ENCODE measurements at regions not wholly inside any gene's neighbourhood (a gene's known extent, or its start where the extent isn't known, plus 50 kb on each side); places are given as distances from the start of the nearest gene placed in this dataset.

GRCh38 chr2:236793023-236794011 lies 223.7 kb downstream of the ACKR3 start:
- ATAC-seq: no peak

DNA sequence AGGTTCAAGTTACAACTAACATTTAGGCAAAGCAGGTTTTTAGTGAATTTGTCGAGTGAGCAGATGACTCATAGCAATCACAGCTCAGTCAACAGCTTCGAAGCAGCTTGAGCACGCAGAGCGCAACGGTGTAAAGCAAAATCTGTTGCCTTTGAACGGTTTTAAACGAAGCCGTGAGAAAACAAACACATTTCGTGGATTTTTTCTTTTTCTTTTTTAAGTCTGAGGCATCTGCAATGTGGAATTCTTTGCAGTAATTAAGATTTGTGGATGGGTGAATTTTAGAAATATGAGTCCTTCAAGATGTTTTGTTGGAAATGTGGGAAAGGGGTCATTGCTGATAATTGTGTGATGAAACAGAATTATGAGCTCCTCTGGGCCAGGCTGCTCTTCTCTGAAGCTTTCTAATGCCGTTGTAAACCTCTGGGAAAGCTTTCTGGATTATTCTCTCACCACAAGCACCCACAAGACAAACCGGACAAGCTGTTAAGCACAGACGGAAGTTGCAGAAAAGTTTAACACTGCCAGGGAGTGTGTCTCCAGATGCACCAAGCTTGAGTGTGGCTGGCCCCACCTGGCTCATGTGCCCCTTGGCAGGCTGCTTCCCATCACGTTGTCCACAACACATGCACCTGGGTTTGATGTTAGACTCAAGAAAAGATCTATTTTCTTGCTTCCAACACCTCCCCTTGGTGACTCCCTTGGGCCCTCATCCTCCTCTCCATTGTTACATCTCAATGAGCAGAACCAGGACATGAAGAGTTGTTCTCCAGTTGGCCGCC lies 224.7 kb downstream of the ACKR3 start:
- Mint-ChIP-seq H3K36me3 (ENCODE audit: low read depth) (no peaks in the 10 kb centered on the region), H3K27me3 (peaks cover 7% of the 10 kb centered on the region), H3K4me1 (no peaks in the 10 kb centered on the region), H3K9me3 (ENCODE audit: low read depth) (no peaks in the 10 kb centered on the region), H3K4me3 (no peak overlapping the region), H3K27ac (no peak overlapping the region)
- DNase-seq: no peak
- ATAC-seq: no peak
- intact Hi-C loops (cut with DNase I, micrococcal nuclease): no loop called here
- POLR2A ChIA-PET: no interaction called here
- CTCF ChIA-PET: interaction anchor here (0.6 to 1.0 kb wide), 2 partner anchors 84 to 375 kb away, joined by 3 to 7 read pairs; no protein-coding TSS in a partner anchor

More at GRCh38 chr2:236793023-236794011, 223.7 kb downstream of the ACKR3 start:
- ChIA-PET POLR2A (no interaction called here), CTCF (interaction anchor here (1.0 kb wide), 1 partner anchor 374 kb away, joined by 7 read pairs; no protein-coding TSS in a partner anchor)
- no peak overlapping the region for H3K27ac Mint-ChIP-seq
- H3K4me3 Mint-ChIP-seq: no peak overlapping the region
- no peaks in the 10 kb centered on the region for H3K36me3 Mint-ChIP-seq (ENCODE audit: low read depth)
- no peaks in the 10 kb centered on the region for H3K9me3 Mint-ChIP-seq (ENCODE audit: low read depth)
- no peak for DNase-seq
- H3K4me1 Mint-ChIP-seq: no peaks in the 10 kb centered on the region
- H3K27me3 Mint-ChIP-seq: peaks cover 9% of the 10 kb centered on the region
- intact Hi-C loops (cut with DNase I, micrococcal nuclease): no loop called here

- intact Hi-C loops (cut with DNase I, micrococcal nuclease): no loop called here
- ChIA-PET POLR2A (no interaction called here), CTCF (no interaction called here)
- Mint-ChIP-seq H3K4me3 (no peak overlapping the region), H3K4me1 (no peaks in the 10 kb centered on the region), H3K27ac (no peak overlapping the region), H3K9me3 (ENCODE audit: low read depth) (no peaks in the 10 kb centered on the region), H3K27me3 (peaks cover 6% of the 10 kb centered on the region), H3K36me3 (ENCODE audit: low read depth) (no peaks in the 10 kb centered on the region)
- DNase-seq: no peak
- no peak for ATAC-seq
Observed at GRCh38 chr2:236795169-236795860, 225.7 kb downstream of the ACKR3 start.

DNA sequence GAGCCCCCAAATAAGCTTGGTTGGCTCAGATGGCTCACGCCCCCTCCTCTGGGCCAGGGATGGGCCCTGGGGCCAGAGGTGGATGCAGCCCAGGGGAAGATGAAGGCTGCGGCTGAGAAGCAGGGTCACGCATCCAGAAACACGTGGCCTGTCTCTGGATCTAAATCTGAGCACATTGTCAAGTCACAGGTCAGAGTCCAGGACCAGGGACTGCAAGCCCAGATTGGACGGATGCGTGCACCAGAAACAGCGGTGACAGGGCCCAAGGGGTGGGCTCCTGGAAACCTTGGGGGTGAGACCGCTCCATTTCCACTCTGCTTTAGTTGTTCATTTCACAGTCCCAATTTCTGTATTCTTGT lies 226.2 kb downstream of the ACKR3 start:
- Mint-ChIP-seq H3K27me3 (peaks cover 6% of the 10 kb centered on the region), H3K9me3 (ENCODE audit: low read depth) (no peaks in the 10 kb centered on the region), H3K36me3 (ENCODE audit: low read depth) (no peaks in the 10 kb centered on the region), H3K4me1 (no peaks in the 10 kb centered on the region), H3K4me3 (no peak overlapping the region), H3K27ac (no peak overlapping the region)
- no peak for ATAC-seq
- DNase-seq: no peak
- intact Hi-C loops (cut with DNase I, micrococcal nuclease): no loop called here
- POLR2A ChIA-PET: no interaction called here
- CTCF ChIA-PET: no interaction called here

DNA sequence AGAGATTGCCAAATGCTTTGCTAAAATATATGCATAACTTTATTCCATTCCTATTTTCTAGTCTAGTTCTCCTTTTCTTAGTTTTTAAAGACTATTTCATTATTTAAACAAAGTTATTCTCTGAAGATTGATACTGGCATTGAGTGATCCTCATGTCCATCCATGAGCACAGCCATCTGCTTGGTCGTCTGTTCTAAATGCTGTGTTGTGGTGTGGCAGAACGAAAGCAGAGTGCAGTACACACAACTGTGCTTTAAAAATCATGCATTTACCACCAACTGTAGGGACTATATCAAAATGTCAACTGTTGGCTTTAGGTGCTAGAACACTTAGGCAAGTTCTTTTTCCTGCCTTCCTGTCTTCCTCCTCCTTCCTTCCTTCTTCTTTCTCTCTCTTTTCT lies 226.6 kb downstream of the ACKR3 start:
- CTCF ChIA-PET: no interaction called here
- POLR2A ChIA-PET: no interaction called here
- DNase-seq (no peak), ATAC-seq (no peak)
- intact Hi-C loops (cut with DNase I, micrococcal nuclease): no loop called here
- no peaks in the 10 kb centered on the region for H3K36me3 Mint-ChIP-seq (ENCODE audit: low read depth)
- H3K9me3 Mint-ChIP-seq (ENCODE audit: low read depth): no peaks in the 10 kb centered on the region
- no peaks in the 10 kb centered on the region for H3K4me1 Mint-ChIP-seq
- no peak overlapping the region for H3K27ac Mint-ChIP-seq
- H3K4me3 Mint-ChIP-seq: no peak overlapping the region
- H3K27me3 Mint-ChIP-seq: peaks cover 8% of the 10 kb centered on the region

- H3K4me1 Mint-ChIP-seq: no peaks in the 10 kb centered on the region
- no peak overlapping the region for H3K27ac Mint-ChIP-seq
- H3K27me3 Mint-ChIP-seq: peaks cover 9% of the 10 kb centered on the region
- ChIA-PET CTCF (no interaction called here), POLR2A (no interaction called here)
- DNase-seq (no peak), ATAC-seq (no peak)
- no peaks in the 10 kb centered on the region for H3K9me3 Mint-ChIP-seq (ENCODE audit: low read depth)
- no peaks in the 10 kb centered on the region for H3K36me3 Mint-ChIP-seq (ENCODE audit: low read depth)
- intact Hi-C loops (cut with DNase I, micrococcal nuclease): no loop called here
- H3K4me3 Mint-ChIP-seq: no peak overlapping the region
Observed at GRCh38 chr2:236797411-236797810, 227.8 kb downstream of the ACKR3 start.

DNA sequence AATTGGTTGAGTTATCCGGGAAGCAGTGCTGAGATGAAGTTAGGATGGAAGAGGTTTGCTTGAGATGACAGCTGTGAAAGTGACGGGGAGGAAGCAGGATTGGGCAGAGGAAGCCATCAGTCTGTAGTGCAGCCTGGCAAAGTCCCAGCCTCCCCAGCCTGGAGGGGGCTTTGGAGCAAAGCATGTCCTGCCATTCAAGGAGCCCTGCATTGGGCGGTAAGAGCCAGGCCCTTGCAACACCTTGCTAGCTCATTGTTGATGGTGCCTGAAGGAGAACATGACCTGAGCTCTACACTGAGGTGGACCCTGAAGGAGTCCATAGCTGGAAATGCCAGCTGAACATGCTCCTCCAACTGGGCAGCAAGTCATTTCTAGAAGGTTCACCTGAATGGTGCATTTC lies 228.9 kb downstream of the ACKR3 start:
- no peaks in the 10 kb centered on the region for H3K36me3 Mint-ChIP-seq (ENCODE audit: low read depth)
- H3K4me1 Mint-ChIP-seq: no peaks in the 10 kb centered on the region
- H3K9me3 Mint-ChIP-seq (ENCODE audit: low read depth): no peaks in the 10 kb centered on the region
- DNase-seq (no peak), ATAC-seq (no peak)
- peaks cover 12% of the 10 kb centered on the region for H3K27me3 Mint-ChIP-seq
- ChIA-PET POLR2A (no interaction called here), CTCF (no interaction called here)
- H3K27ac Mint-ChIP-seq: no peak overlapping the region
- intact Hi-C loops (cut with DNase I, micrococcal nuclease): no loop called here
- H3K4me3 Mint-ChIP-seq: no peak overlapping the region

DNA sequence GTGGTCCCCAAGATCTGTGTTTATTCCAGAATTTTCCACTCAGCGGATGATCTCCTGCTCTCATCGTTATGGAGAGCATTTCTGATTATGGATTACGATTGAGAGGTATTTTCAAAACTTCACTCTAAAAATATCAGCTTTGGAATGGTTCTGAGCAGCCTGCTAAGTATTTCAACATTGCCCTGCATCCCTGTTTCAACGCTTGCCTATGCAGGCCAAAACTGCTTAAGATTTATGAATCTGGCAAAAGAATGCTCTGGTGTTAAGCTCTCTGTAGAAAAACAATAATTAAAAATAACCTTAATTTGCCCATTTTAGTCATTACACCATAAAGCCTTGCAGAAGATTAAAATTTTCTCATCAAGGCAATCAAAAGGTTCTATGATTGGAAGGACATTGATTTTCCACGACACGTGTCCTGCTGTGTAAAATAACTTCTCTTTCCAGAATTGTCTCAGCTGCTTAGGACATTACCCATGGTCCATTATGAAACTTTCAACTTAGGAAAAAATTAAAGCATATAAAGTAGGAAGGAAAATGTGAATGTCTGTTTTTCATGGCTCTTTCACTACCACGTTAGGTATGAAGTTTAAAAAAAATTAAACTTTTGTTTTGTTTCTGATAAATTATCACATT lies 229.9 kb downstream of the ACKR3 start:
- no peak overlapping the region for H3K4me3 Mint-ChIP-seq
- H3K36me3 Mint-ChIP-seq (ENCODE audit: low read depth): no peaks in the 10 kb centered on the region
- ChIA-PET POLR2A (no interaction called here), CTCF (no interaction called here)
- H3K9me3 Mint-ChIP-seq (ENCODE audit: low read depth): no peaks in the 10 kb centered on the region
- ATAC-seq (no peak), DNase-seq (no peak)
- intact Hi-C loops (cut with DNase I, micrococcal nuclease): no loop called here
- H3K27ac Mint-ChIP-seq: no peak overlapping the region
- no peaks in the 10 kb centered on the region for H3K4me1 Mint-ChIP-seq
- peaks cover 14% of the 10 kb centered on the region for H3K27me3 Mint-ChIP-seq

- Mint-ChIP-seq H3K4me3 (no peak overlapping the region), H3K4me1 (no peaks in the 10 kb centered on the region), H3K27ac (no peak overlapping the region), H3K27me3 (peaks cover 13% of the 10 kb centered on the region), H3K9me3 (ENCODE audit: low read depth) (peaks cover under 1% of the 10 kb centered on the region), H3K36me3 (ENCODE audit: low read depth) (no peaks in the 10 kb centered on the region)
- CTCF ChIA-PET: no interaction called here
- no peak for ATAC-seq
- DNase-seq: no peak
- POLR2A ChIA-PET: no interaction called here
- intact Hi-C loops (cut with DNase I, micrococcal nuclease): no loop called here
Observed at GRCh38 chr2:236802862-236803261, 233.2 kb downstream of the ACKR3 start.

- DNase-seq (no peak), ATAC-seq (no peak)
- Mint-ChIP-seq H3K36me3 (ENCODE audit: low read depth) (no peaks in the 10 kb centered on the region), H3K27me3 (peaks cover 13% of the 10 kb centered on the region), H3K27ac (no peak overlapping the region), H3K9me3 (ENCODE audit: low read depth) (peaks cover 6% of the 10 kb centered on the region), H3K4me3 (no peak overlapping the region), H3K4me1 (no peaks in the 10 kb centered on the region)
- ChIA-PET POLR2A (no interaction called here), CTCF (no interaction called here)
- intact Hi-C loops (cut with DNase I, micrococcal nuclease): no loop called here
Observed at GRCh38 chr2:236803621-236804020, 234.0 kb downstream of the ACKR3 start.

DNA sequence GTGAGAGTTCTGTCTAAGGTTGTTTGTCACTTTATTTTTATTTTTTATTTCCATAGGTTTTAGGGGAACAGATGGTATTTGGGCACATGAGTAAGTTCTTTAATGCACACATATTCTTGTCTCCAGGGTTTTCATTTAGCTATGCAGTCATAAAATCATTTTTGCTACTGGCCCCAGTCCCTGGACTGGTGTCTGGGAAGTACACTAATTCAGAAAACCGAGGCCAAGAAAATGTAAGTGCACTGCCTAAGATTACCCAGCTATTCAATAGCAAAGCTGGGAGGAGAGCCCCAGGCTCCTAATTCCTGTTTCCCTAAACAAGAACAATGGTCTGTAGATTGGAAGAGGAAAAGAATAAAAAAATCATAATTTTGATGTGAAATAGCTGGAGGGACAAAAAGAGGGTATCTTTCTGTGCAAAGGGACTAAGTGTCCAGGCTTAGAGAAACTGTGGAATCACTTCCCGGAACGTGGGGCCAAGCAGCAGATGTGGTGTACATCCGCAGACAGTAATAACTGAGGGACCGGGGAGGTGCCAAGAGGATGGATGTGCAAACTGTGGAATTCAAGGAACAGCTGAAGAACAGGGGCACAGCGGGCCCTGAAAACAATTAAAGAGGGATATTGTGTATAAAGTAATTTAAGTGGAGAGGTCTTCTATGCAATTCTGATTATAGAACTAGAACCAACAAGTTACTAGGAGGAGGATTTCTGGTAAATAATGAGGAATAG lies 236.3 kb downstream of the ACKR3 start:
- CTCF ChIA-PET: no interaction called here
- Mint-ChIP-seq H3K27ac (no peak overlapping the region), H3K27me3 (peaks cover 13% of the 10 kb centered on the region), H3K4me1 (no peaks in the 10 kb centered on the region), H3K36me3 (ENCODE audit: low read depth) (no peaks in the 10 kb centered on the region), H3K4me3 (no peak overlapping the region), H3K9me3 (ENCODE audit: low read depth) (peaks cover 15% of the 10 kb centered on the region)
- DNase-seq (no peak), ATAC-seq (no peak)
- intact Hi-C loops (cut with DNase I, micrococcal nuclease): no loop called here
- POLR2A ChIA-PET: no interaction called here

Measured in activated CD4-positive, alpha-beta T cell treated with anti-CD3 and anti-CD28 coated beads for 36 hours (primary cell).